GM12891 (cell line): ENCODE measurements at regions not wholly inside any gene's neighbourhood (a gene's known extent, or its start where the extent isn't known, plus 50 kb on each side); places are given as distances from the start of the nearest gene placed in this dataset.

ENCODE experiments used
- POLR2A ChIP-seq: IDR thresholded peaks from 2 replicates; pipeline ENCODE4 v1.6.1; 2011; ENCODE audit warnings: low read depth, low read length, control low read depth
- POLR2AphosphoS5 ChIP-seq: IDR thresholded peaks from 2 replicates; pipeline ENCODE4 v1.6.1; 2011; ENCODE audit warnings: low read depth, low read length, control low read depth

GRCh38 chr2:36013064-36013463 is 342.5 kb upstream of the CRIM1 start:
- TF ChIP-seq POLR2A = no peak
- no peak for TF ChIP-seq POLR2AphosphoS5
